22Rv1 (cell line): ENCODE measurements at regions not wholly inside any gene's neighbourhood (a gene's known extent, or its start where the extent isn't known, plus 50 kb on each side); places are given as distances from the start of the nearest gene placed in this dataset.

Source experiments
- CTCF ChIP-seq: fragments of 450-650 bp; IDR thresholded peaks from 2 replicates; pipeline ENCODE4 v1.5.1; 2017; ENCODE audit warnings: mild to moderate bottlenecking
- ZFX ChIP-seq: fragments of 450-650 bp; IDR thresholded peaks from 2 replicates; pipeline ENCODE4 v1.6.1; 2017; ENCODE audit warnings: antibody characterized with exemption, borderline replicate concordance

- TF ChIP-seq CTCF (no peak), ZFX (no peak)
Observed at GRCh38 chr3:162119651-162120050, 623.0 kb downstream of the OTOL1 start.
